ENCODE measurements at regions not wholly inside any gene's neighbourhood (a gene's known extent, or its start where the extent isn't known, plus 50 kb on each side); places are given as distances from the start of the nearest gene placed in this dataset.

- H3K27me3 ChIP-seq = no peaks in the 10 kb centered on the region
- H3K36me3 ChIP-seq = no peaks in the 10 kb centered on the region
- ATAC-seq (no peak), DNase-seq (no peak)
- H3K9me3 ChIP-seq = no peaks in the 10 kb centered on the region
- WGBS (ENCODE audit: insufficient coverage, low coverage, low lambda C conversion rate, missing lambda C conversion rate) = 64% methylated on average over 8 of the region's 11 CpGs
- intact Hi-C loops (cut with DNase I) = no loop called here
- TF ChIP-seq POLR2A (IDR thresholded peaks at IDR 0.05) (no peak), CTCF (IDR thresholded peaks at IDR 0.05) (no peak)
- no peak overlapping the region for H3K27ac ChIP-seq
- H3K4me1 ChIP-seq = no peaks in the 10 kb centered on the region
- no peak overlapping the region for H3K4me3 ChIP-seq
Observed at GRCh38 chr10:128222332-128222849, 96.2 kb upstream of the MKI67 start.

GRCh38 chr10:128230401-128230800, 104.2 kb upstream of the MKI67 start:
- Histone ChIP-seq H3K27ac (no peak overlapping the region), H3K27me3 (no peaks in the 10 kb centered on the region), H3K4me1 (no peaks in the 10 kb centered on the region), H3K9me3 (no peaks in the 10 kb centered on the region), H3K36me3 (no peaks in the 10 kb centered on the region), H3K4me3 (no peak overlapping the region)
- intact Hi-C loops (cut with DNase I) = no loop called here
- ATAC-seq = no peak
- no peak for TF ChIP-seq CTCF (IDR thresholded peaks at IDR 0.05)
- no peak for TF ChIP-seq POLR2A (IDR thresholded peaks at IDR 0.05)
- no peak for DNase-seq

- no peaks in the 10 kb centered on the region for H3K36me3 ChIP-seq
- no peak for TF ChIP-seq POLR2A (IDR thresholded peaks at IDR 0.05)
- no peak for TF ChIP-seq CTCF (IDR thresholded peaks at IDR 0.05)
- ATAC-seq = no peak
Observed at GRCh38 chr10:128233422-128233821, 107.2 kb upstream of the MKI67 start.

GRCh38 chr10:128237710-128238109, 111.5 kb upstream of the MKI67 start:
- Histone ChIP-seq H3K4me1 (no peaks in the 10 kb centered on the region), H3K27me3 (no peaks in the 10 kb centered on the region), H3K27ac (no peak overlapping the region), H3K36me3 (no peaks in the 10 kb centered on the region), H3K4me3 (no peak overlapping the region), H3K9me3 (no peaks in the 10 kb centered on the region)
- DNase-seq (no peak), ATAC-seq (no peak)
- TF ChIP-seq POLR2A (IDR thresholded peaks at IDR 0.05) = no peak
- TF ChIP-seq CTCF (IDR thresholded peaks at IDR 0.05) = no peak
- intact Hi-C loops (cut with DNase I) = no loop called here
- 39% methylated on average over 2 of the region's 5 CpGs for WGBS (ENCODE audit: insufficient coverage, low coverage, low lambda C conversion rate, missing lambda C conversion rate)

More at GRCh38 chr10:128233422-128233821, 107.2 kb upstream of the MKI67 start:
- intact Hi-C loops (cut with DNase I) = no loop called here
- Histone ChIP-seq H3K4me3 (no peak overlapping the region), H3K9me3 (no peaks in the 10 kb centered on the region), H3K27ac (no peak overlapping the region), H3K27me3 (no peaks in the 10 kb centered on the region), H3K4me1 (no peaks in the 10 kb centered on the region)
- DNase-seq = no peak
- 62% methylated on average over 2 of the region's 2 CpGs for WGBS (ENCODE audit: insufficient coverage, low coverage, low lambda C conversion rate, missing lambda C conversion rate)

- intact Hi-C loops (cut with DNase I) = no loop called here
- no peaks in the 10 kb centered on the region for H3K36me3 ChIP-seq
- no peaks in the 10 kb centered on the region for H3K4me1 ChIP-seq
- H3K4me3 ChIP-seq = no peak overlapping the region
- H3K27me3 ChIP-seq = no peaks in the 10 kb centered on the region
- ATAC-seq (no peak), DNase-seq (no peak)
- TF ChIP-seq CTCF (IDR thresholded peaks at IDR 0.05) (no peak), POLR2A (IDR thresholded peaks at IDR 0.05) (no peak)
- 79% methylated on average over 3 of the region's 7 CpGs for WGBS (ENCODE audit: insufficient coverage, low coverage, low lambda C conversion rate, missing lambda C conversion rate)
- no peak overlapping the region for H3K27ac ChIP-seq
- no peaks in the 10 kb centered on the region for H3K9me3 ChIP-seq
Observed at GRCh38 chr10:128241023-128241422, 114.8 kb upstream of the MKI67 start.
